Kidney capillary endothelial cell (primary cell): ENCODE measurements at regions not wholly inside any gene's neighbourhood (a gene's known extent, or its start where the extent isn't known, plus 50 kb on each side); places are given as distances from the start of the nearest gene placed in this dataset.

Experiments
- DNase-seq: peaks from one replicate; pipeline ENCODE4 v3.0.0-alpha.2; 2018; ENCODE audit warnings: low spot score

DNA sequence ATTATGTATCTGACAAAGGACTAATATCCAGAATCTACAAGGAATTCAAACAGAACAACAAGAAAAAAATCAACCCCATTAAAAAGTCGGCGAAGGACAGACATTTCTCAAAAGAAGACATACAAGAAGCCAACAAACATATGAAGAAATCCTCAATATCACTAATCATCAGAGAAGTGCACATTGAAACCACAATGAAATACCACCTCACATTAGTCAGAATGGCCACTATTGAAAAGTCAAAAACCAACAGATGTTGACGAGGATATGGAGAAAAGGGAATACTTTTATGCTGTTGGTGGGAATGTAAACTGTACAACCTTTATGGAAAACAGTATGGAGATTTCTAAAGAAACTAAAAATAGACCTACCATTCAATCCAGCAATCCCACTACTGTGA lies 233.1 kb upstream of the PLSCR5 start:
- no peak for DNase-seq

DNA sequence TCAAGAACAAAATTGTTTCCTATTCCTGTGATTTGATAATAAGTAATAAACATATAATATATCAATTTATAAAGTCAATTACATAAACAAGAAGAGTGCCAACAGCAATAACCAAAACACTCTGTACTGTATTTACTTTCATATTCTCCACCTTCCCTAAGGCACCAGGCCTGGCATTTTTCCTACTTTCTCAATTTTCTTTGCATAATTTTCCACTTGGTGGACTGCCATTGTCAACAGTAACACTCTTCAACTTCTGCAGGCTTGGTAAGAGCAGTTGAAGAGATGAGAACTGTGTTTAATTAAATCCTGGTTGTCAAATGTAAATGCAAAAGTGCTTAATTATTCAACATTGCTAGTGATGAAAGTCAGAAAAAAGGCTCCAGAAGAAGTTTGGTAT lies 229.8 kb upstream of the PLSCR5 start:
- no peak for DNase-seq

DNA sequence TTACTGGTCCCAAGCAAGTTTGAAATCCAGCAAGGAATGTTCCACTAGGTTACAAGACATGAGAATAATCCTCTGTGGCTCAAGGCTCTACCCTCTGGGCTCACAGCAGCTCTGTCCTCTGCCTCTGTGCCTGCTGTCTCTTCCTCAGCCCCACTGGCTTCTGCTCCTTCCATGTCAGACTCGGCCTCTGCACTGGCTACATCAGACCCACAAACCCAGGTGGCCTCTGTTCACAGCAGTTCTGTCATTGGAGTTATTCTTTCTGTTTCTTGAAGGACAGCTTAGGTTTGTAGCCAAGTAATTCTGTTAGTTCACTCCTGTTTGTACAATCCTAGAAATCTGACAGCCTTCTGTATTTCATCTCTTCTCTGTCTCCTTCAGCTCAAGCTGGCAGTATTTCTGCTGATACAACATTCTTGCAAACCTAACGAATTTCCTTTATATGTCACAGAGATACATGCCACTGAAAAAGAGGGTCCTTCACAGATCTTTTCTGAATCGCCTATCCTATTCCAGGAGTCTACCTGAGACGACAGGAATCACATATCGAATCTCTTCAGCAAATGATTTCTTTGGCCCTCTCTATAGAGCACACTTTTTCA lies 227.8 kb upstream of the PLSCR5 start:
- DNase-seq, result no peak

DNA sequence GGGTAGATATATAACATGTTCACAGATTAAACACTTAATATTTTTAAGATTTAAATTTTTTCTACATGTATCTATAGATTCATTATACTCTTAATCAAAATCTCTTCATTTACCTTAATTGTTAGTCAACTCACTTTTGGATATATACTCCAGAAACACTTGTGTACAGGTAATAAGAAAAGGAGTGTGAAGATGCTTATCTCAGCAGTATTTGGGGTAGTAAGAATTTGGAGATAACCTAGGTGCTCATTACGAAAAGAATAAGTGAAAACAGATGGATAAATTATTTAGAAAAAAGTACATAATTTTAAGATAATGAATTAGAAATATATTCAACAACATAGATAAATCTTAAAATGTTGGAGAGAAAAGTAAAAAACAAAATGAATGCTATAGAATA lies 226.5 kb upstream of the PLSCR5 start:
- no peak for DNase-seq

DNA sequence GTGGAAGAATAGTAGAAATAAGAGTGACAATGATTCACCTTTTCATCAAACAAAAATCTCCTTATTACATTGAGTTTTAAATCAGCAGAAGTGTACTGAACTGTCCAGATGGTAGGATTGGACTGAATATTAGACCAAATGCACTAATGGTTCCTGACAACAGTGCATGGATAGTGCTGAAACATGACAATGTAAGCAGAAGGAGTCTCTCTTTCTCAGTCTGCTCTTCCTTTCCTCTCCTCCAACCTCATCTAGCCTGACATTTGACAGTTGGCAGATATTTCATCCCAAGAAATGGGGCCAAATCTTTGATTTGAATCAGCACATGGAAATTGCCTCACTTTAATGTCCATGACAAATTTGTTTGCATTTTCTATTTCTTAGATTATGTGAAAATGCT lies 225.1 kb upstream of the PLSCR5 start:
- no peak for DNase-seq

DNA sequence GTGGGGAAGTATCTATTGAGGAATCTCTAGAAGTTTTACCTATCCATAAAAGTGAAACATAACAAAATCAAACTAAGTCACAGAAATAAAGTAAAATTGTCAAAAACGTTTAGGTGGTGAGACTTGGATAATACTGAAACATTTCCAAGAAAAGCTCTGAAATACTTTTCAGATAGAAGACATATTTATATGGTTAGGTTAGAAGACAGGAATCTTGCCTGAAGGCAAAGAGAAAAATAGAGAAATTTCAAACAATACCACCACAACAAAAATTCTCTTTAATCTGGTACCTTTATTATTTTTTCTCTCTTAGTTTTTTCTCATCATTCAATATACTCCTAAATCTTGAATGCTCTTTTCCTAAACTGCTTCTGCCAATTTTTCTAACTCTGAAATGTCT lies 222.7 kb upstream of the PLSCR5 start:
- no peak for DNase-seq

DNA sequence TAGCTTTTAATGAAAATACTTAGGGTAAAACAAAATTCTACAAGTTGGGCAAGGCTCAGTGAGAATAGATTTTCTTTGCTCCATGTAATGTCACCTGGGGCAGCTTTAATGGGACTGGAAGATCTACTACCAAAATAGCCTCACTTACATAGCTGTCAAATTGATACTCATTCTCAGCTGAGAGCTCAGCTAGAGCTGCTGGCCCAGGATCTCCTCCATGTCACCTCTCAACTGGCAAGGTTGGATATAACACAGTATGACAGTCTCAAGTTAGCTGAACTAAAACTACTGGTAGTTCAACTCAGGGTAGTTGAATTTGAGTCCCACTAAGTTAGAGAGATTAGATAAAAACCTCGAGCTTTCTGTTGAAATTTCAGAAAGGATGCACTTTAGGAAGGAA lies 218.5 kb upstream of the PLSCR5 start:
- no peak for DNase-seq

DNA sequence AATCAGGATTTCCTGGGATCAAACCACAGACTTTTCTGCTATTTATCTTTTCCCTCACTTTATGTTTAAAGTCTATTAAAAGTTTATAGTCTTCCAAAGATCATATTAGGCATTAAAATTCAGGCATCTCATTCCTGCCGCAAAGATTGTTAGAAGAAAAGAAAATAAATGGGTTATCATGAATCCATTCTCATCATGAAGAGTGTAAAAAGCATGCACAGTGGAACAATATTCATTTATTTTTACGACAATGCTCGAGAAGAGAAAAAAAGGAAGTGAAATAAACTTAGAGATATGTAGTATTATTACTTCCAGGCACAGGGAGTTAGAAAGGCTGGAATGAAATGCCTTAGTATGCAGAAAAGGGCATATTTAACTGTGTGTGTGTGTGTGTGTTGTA lies 213.7 kb upstream of the PLSCR5 start:
- no peak for DNase-seq

DNA sequence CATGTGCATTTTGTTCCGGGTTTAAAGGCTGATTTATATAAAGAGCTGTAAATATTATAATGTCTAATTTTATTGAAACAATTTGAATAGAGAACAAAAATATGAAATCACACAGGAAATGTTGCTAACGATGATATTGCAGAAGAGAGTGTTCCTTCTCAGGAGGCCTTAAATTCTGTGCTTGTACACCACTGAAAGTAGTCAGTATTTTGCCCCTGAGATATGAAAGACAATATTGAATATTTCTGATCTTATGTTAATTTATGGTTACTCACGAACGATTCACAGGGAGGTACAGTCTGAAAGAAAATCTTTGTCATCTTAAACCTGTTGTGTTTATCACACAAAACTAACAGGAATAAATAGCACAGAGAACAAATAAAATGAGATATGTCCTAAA lies 213.2 kb upstream of the PLSCR5 start:
- no peak for DNase-seq

DNA sequence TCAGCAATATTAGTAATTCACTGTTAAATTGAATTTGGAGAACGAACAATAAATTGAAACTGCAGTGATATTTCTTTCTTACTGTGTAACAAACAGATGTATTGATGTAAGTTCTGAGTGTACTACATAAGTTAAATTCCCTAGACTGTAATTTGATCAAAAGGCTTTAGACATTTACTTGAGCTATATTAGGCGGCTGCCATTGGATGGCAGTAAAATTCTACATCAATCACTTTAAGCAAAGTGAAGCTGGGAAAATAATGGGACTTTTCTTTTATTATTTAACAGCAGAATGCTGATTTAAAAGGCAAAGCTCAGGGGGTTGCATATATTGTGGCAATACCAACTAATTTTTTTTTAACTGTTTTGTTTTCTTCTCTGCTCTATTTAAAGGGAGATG lies 212.6 kb upstream of the PLSCR5 start:
- peak; percentile 9 for DNase-seq

DNA sequence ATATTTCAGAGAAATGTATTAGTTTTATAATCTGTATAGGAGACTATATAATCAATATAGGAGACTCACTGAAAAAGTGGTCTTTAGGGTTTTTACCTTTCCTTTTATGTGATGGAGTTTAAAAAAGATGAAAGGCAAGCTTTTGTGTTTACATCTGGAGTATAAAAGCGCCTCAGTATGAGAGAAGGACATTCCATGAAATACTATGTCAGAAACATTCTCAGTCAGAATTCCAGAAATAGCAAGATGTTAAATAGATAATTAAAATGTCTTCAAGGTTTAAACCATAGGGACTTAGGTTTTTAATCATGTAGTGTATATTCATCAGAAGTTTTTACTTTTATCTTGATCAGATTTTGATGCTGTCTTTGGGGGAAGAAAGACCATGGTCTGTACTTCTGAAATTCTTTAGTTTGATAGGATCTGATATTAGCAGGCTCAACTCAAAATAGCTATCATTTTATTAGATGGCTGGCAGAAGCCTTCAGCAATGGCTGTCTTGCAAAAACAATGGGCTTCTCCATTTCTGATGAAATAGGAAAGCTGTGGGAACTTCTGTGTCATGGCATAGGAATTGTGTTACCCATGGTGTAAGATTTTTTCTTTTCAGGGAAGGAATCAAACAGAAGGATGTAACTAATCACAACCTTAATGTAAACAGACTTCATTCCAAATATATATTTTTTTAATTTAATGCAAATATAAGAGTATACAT lies 209.6 kb upstream of the PLSCR5 start:
- DNase-seq, result no peak

DNA sequence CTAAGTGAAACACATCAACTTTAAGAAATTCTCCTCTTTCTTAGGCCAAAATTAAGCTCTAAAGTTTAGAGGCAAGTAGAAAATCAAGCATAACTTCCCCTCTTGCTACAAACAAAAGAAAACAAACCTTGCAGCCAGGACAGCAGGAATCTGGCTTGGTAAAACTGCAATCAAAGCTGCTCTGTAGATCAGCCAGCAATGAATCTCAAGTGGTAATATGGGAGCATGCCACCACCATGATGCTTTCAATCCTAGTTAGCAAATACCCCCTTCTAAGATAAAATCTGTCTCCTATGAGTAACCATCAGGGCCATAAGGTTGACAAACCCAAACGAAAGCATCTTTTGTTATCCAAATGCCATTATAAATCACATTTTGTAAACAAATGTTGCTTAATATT lies 208.3 kb upstream of the PLSCR5 start:
- DNase-seq, result no peak

DNA sequence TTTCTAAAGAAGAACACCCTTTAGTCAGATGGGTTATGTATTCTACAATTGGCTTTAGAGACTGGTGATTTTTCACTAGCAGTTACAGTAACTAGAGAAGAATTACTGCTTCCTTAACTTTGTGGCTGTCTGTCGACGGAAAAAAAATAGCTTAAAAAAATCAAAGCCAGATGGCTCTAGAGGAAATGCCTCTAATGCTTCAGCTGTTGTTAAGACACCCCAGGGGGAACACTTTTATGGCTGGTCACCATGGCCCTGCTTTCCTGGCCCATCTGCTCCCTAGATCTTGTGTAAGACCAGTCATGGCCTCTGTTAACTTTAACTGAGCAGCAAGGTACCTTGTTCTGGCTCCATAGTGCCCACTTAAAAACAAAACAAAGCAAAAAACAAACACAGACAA lies 198.6 kb upstream of the PLSCR5 start:
- DNase-seq, result peak; percentile 1

DNA sequence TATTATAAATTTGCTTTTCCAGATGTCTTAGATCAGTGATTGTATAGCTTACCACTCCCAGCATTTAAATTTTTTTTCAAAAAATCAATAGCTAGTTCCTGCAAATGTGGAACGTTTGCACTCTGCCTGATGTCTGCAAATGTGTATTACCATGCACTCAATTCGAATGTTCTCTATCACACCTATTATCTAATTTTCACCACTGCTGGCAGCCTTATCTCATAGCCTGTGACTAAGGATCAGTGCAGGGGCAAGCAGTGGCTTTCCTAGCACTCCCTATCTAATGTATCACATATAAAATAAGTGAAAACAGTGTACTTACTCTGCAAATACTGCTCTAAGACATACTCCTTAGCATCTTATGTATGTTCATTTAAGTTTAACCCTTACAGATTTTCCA lies 196.3 kb upstream of the PLSCR5 start:
- DNase-seq, result no peak

DNA sequence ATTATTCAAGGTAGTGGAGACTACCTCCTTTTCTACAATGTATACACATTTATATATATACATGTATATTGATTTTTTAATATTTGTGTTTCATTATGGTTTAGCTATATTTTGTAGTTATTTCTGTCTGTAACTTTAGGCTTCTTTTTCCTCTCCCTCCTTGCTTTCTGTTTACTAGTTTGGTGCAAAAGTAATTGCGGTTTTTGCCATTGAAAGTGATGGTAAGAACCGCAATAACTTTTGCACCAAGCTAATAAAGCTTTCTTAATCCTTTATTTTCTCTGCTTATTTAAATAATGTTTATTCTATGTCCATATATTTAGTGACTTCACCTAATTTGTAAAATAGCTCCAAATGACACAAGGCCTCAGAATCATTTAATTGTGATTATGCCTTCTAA lies 195.3 kb upstream of the PLSCR5 start:
- DNase-seq, result no peak

DNA sequence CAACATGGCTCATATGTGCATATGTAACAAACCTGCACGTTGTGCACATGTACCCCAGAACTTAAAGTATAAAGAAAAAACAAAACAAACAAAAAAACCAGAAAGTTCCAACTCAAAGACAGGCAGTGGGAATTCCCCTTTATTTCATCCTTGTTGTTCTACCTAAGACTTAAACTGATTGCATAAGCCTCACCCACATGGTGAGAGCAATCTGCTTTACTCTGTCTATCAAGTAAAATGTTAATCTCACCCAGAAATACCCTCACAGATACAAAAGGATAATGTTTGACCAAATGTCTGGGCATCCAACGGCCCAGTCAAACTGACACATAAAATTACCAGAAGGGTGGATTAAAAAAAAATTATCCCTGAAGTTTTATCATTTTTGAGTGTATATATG lies 190.9 kb upstream of the PLSCR5 start:
- DNase-seq, result no peak

DNA sequence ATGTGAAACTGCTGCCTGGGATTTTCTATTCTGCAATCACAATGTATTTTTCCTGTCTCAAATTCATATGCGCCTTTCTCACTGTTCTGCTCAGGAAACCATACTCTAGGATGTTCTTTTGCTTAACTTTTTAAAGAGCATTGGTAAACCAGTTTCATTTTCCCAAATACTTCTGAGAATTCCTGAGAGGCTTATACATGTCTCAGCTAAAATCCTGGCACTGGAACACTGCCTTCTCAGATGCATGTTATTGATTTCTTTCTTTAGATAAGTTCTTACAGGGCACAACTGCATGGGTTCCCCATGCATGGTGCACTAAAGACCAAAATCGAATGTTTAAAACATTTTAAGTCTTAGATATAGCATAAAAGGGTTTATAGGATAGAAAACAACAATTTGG lies 178.3 kb upstream of the PLSCR5 start:
- DNase-seq, result no peak

DNA sequence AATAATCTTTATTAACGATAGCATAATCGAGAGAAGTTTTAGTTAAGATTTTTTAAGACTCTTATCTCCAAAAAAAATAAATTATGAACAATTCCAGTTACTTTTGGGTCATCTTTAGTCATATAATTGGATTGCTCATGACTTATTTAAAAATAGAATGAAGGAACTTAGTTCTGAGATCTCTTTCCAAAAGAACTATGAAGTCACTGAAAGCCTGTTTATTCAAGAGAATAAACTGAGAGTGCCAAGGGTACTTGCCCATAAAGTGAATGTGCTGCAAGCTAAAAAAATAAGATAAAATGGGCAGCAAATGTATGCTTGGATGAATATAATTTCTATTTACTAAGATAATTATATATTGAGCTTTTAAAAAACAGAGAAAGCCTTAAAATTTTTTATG lies 176.5 kb upstream of the PLSCR5 start:
- no peak for DNase-seq

DNA sequence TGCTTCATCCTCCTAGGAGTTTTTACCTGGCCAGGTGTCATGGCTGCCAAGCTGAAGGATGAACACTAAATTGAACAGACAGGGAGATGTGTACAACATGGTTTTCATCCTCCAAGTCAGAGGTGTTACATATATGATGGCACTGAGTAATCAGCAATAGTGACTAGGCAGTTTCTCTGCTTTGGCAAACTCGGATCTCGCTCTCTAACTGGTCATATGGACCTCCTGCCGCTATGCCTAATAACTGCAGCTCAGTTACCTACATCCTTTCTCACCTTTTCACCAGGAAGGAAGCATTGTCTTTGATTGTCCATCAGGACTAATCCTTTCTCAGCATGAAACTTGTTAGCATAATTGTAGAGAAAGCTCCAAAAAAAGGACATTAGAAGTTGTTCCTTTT lies 175.9 kb upstream of the PLSCR5 start:
- no peak for DNase-seq

DNA sequence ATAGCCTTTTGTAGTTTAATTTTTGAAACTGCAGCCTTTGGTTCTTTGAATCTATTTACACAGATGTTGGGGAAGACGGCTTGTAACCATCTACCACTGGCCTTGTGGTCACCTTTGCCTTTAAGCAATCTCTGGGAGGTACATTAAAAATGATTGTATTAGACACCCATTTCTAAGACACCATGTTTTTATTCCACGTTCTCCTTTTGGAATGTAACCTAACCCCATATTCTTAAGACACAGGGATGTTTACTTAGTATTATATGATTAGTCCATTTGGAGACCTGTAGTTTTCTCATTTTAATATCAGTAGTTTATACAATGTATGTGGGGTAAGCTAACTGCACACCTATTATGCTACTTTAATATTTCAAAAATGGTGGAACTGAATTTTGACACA lies 175.1 kb upstream of the PLSCR5 start:
- DNase-seq, result no peak

DNA sequence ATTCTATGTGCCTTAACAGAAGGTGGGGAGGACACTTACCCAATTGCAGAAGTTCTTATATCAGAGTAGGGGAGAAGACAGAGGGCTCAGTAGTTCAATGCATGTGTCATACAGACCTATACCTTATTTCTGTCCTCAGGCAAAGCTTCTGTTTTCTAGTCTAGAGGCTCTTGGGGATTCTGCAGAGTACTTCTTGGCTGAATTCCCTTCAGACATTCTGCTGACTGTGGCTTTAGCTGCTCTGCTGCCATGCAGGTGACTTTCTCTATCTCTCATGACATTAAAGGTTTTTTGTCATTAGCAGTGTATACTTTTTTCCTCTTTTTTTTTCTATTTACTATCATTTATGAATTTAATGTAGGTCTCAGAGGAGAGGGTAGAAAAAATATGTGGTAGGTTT lies 172.8 kb upstream of the PLSCR5 start:
- no peak for DNase-seq

DNA sequence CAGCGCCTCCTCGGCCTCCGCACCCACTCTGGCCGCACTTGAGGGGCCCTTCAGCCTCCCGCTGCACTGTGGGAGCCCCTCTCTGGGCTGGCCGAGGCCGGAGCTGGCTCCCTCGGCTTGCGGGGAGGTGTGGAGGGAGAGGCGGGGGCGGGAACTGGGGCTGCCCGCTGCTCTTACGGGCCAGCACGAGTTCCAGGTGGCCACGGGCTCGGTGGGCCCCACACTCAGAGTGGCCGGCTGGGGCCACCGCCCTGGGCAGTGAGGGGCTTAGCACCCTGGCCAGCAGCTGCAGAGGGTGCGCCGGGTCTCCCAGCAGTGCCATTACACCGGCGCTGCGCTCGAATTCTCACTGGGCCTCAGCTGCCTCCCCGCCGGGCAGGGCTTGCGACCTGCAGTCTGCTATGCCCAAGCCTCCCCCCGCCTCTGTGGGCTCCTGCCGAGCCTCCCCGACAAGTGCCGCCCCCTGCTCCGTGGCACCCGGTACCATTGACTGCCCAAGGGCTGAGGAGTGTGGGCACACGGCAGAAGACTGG lies 167.1 kb upstream of the PLSCR5 start:
- no peak for DNase-seq

DNA sequence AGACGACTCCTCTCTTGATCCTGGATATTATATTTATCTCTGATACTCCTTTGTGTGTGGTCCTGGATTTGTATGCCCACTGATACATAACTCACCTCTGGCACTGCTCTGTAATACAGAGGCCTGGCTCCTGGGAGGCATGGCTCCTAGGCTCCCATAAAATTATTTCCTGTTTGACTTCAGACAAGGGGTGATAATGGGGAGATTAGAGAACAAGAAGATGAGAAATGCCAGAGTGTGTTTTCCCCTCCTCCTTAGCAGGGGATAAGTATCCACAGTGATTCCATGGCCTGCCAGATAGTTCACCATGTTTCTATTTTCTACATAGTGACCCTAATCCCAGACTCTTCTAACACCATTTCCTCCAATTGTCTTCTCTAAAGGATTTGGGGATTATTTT lies 165.7 kb upstream of the PLSCR5 start:
- DNase-seq, result no peak

DNA sequence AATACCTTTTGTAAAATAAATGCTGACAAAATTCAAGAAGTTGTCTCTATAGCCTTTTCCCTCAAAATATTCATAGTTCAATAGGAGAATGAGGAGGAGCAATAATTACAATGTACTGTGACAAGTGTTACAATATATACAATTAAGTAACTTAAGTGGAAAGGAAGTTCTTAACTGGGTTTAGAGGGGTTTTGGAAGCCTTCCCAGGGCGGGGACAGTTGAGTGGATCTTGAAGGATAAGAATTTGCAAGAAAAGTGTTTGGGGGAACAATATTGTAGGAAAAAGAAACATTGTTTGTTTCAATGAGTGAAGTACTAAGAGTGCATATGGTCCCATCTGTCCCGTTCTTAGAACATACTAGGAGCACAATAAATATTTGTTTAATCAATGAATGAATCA lies 165.2 kb upstream of the PLSCR5 start:
- no peak for DNase-seq
